Superior temporal gyrus (tissue), 1 donor: ENCODE measurements at regions not wholly inside any gene's neighbourhood (a gene's known extent, or its start where the extent isn't known, plus 50 kb on each side); places are given as distances from the start of the nearest gene placed in this dataset.

Source experiments
- DNase-seq: peaks from one replicate; pipeline ENCODE4 v3.0.0-alpha.2; 2016; ENCODE audit errors: extremely low spot score

- DNase-seq = no peak
Measured at GRCh38 chr3:178480274-178480673, 56.0 kb upstream of the KCNMB2 start.

DNA sequence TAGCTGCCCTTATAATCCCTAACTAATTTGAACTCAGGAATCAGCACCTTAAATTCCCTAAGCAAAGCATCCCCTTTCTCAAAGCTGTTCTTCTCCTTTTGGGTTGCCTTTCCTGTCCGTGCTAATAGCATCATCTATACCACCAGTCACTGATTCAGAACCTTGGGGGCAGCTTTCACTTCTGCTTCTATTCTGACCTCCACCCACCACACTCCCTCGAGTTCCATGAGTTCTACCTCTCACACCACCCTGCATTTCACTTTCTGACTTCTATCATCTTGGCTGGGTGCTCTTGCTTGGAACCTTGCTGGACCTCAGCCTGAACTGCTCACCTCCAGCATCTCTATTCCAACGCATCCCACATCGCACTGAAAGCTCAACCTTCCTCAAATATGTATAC, 55.4 kb upstream of the KCNMB2 start:
- no peak for DNase-seq

GRCh38 chr3:178482981-178483380, 53.3 kb upstream of the KCNMB2 start:
- DNase-seq = no peak

- DNase-seq = no peak
Measured at GRCh38 chr3:178483704-178484103, 52.5 kb upstream of the KCNMB2 start.

DNA sequence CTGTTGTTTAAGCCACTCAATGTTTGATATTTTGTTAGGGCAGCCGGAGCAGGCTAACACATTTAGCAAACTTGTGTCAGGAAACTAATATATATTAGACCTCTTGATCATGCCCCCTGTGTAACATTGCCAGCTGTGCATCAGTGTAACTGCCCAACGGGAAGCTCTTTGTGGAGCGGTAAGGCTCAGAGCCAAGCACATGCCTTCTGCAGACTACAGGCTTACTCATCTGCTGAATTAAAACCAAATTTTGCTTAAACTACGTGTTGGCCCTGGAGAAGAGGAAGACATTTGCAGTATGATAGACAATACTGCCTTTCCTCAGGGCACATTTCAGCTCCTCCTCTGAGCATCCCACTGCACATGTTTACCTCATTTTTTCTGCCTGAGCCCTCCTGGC, 50.5 kb upstream of the KCNMB2 start:
- DNase-seq = no peak
